ENCODE measurements at regions not wholly inside any gene's neighbourhood (a gene's known extent, or its start where the extent isn't known, plus 50 kb on each side); places are given as distances from the start of the nearest gene placed in this dataset.

- TF ChIP-seq EZH2 (IDR thresholded peaks at IDR 0.05; ENCODE audit: borderline replicate concordance, insufficient read depth, low read length, poor library complexity, severe bottlenecking) (no peak), CTCF (IDR thresholded peaks at IDR 0.05; ENCODE audit: poor library complexity, severe bottlenecking) (no peak), TAF1 (IDR thresholded peaks at IDR 0.05; ENCODE audit: low read depth) (no peak), EP300 (conservative IDR thresholded peaks at IDR 0.05; ENCODE audit: poor library complexity, severe bottlenecking) (no peak), RAD21 (conservative IDR thresholded peaks at IDR 0.05) (no peak), REST (IDR thresholded peaks at IDR 0.05; ENCODE audit: borderline replicate concordance) (no peak)
These were observed 97.3 kb upstream of the SLCO6A1 start for GRCh38 chr5:102596113-102596512.
